ENCODE measurements at regions not wholly inside any gene's neighbourhood (a gene's known extent, or its start where the extent isn't known, plus 50 kb on each side); places are given as distances from the start of the nearest gene placed in this dataset.
A peak's percentile ranks its signal among the peaks of the same experiment; 100 is the strongest.

DNA sequence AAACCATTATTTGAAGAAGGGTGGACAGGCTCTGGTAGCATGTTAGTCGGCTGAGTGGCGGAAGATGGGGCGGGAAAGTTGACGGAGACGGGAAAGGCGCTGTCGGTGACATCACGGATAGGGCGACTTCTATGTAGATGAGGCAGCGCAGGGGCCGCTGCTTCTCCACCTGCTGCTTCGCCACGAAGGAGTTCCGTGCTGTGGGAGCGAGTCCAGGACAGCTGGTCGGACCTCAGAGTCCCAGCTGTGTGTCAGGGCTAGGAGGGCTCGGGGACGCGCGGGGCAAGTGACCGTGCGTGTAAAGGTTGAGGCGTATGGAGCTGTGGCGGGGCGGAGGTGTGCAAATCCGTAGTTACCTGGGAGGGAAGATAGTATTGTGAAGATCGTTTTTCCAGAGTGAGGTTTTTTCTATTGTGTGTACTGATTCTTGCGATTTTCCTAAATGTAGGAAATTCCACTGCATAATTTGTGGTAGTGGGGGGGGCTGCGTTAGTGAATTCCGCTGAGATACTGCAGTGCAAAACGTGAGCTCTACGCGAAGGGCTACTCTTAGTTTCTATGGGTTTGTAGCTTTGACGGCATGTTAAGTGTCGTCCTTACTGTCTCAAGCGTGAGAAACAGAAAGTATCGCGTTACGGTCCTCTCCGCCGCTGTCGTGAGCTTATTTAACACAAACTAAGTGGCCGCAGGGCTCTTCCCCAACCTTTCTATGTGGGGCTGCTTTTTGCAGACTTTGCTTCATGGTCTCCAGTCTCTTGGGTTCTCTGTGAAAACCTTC, 111.2 kb upstream of the NBPF11 start (continued):
- TF ChIP-seq MXI1 (IDR thresholded peaks at IDR 0.05; ENCODE audit: low read depth, low read length) = no peak
- peak; percentile 87; the same call in 1 of the 2 replicates for TF ChIP-seq PTBP1 (IDR thresholded peaks at IDR 0.05; ENCODE audit: low read depth, low read length)
- peak; percentile 95 for TF ChIP-seq POLR2H (tag; IDR thresholded peaks at IDR 0.05; ENCODE audit: low read depth)
- peak; percentile 73 for TF ChIP-seq MBD2 (IDR thresholded peaks at IDR 0.05; ENCODE audit: borderline replicate concordance, low read depth)
- TF ChIP-seq FOXO4 (CRISPR knock-in tag; IDR thresholded peaks at IDR 0.05) = peak; percentile 98
- TF ChIP-seq NCOA6 (IDR thresholded peaks at IDR 0.05) = peak; percentile 60; the same call in 1 of the 2 replicates
- TF ChIP-seq, protein P1, sequence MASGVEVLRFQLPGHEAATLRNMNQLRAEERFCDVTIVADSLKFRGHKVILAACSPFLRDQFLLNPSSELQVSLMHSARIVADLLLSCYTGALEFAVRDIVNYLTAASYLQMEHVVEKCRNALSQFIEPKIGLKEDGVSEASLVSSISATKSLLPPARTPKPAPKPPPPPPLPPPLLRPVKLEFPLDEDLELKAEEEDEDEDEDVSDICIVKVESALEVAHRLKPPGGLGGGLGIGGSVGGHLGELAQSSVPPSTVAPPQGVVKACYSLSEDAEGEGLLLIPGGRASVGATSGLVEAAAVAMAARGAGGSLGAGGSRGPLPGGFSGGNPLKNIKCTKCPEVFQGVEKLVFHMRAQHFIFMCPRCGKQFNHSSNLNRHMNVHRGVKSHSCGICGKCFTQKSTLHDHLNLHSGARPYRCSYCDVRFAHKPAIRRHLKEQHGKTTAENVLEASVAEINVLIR (CRISPR knock-in tag; IDR thresholded peaks at IDR 0.05) = peak; percentile 52; the same call in 1 of the 2 replicates
- TF ChIP-seq ZNF586 (CRISPR knock-in tag; conservative IDR thresholded peaks at IDR 0.05) = peak; percentile 97
- TF ChIP-seq, protein P2, sequence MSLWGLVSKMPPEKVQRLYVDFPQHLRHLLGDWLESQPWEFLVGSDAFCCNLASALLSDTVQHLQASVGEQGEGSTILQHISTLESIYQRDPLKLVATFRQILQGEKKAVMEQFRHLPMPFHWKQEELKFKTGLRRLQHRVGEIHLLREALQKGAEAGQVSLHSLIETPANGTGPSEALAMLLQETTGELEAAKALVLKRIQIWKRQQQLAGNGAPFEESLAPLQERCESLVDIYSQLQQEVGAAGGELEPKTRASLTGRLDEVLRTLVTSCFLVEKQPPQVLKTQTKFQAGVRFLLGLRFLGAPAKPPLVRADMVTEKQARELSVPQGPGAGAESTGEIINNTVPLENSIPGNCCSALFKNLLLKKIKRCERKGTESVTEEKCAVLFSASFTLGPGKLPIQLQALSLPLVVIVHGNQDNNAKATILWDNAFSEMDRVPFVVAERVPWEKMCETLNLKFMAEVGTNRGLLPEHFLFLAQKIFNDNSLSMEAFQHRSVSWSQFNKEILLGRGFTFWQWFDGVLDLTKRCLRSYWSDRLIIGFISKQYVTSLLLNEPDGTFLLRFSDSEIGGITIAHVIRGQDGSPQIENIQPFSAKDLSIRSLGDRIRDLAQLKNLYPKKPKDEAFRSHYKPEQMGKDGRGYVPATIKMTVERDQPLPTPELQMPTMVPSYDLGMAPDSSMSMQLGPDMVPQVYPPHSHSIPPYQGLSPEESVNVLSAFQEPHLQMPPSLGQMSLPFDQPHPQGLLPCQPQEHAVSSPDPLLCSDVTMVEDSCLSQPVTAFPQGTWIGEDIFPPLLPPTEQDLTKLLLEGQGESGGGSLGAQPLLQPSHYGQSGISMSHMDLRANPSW (CRISPR knock-in tag; IDR thresholded peaks at IDR 0.05) = no peak
- peak; percentile 77 for TF ChIP-seq FIP1L1 (IDR thresholded peaks at IDR 0.05; ENCODE audit: low read depth, low read length, poor library complexity, severe bottlenecking)
- TF ChIP-seq SIX5 (IDR thresholded peaks at IDR 0.05; ENCODE audit: borderline replicate concordance in 1 of 2, insufficient read depth in 1 of 2, low read depth in 1 of 2, low read length in 2 of 2) = no peak
- TF ChIP-seq PPARD (CRISPR knock-in tag; IDR thresholded peaks at IDR 0.05) = no peak
- peak; percentile 87 for TF ChIP-seq DEAF1 (CRISPR knock-in tag; IDR thresholded peaks at IDR 0.05)
- TF ChIP-seq ZNF76 (CRISPR knock-in tag; IDR thresholded peaks at IDR 0.05; ENCODE audit: borderline replicate concordance) = no peak
- TF ChIP-seq FOXJ2 (tag; IDR thresholded peaks at IDR 0.05) = no peak

All from K562 (cell line).